Stromal cell of bone marrow (primary cell): ENCODE measurements at regions not wholly inside any gene's neighbourhood (a gene's known extent, or its start where the extent isn't known, plus 50 kb on each side); places are given as distances from the start of the nearest gene placed in this dataset.
"Not testable (repeated sequence)": the region's sequence is repeated elsewhere in the genome, so short reads cannot be mapped to it uniquely, and the experiment has no call there.

ENCODE experiments used
- DNase-seq: peaks from one replicate; pipeline ENCODE4 v3.0.0-alpha.2; 2012; ENCODE audit warnings: low read depth

- no peak for DNase-seq
Measured at GRCh38 chr5:68067976-68068603, 147.5 kb upstream of the PIK3R1 start.

- no peak for DNase-seq
Measured at GRCh38 chr5:68067291-68067690, 148.3 kb upstream of the PIK3R1 start.

GRCh38 chr5:68066277-68066955 is 149.1 kb upstream of the PIK3R1 start:
- no peak for DNase-seq

GRCh38 chr5:68065321-68065720 is 150.2 kb upstream of the PIK3R1 start:
- DNase-seq = not testable (repeated sequence)

- DNase-seq = no peak
Measured at GRCh38 chr5:68060382-68060781, 155.2 kb upstream of the PIK3R1 start.

GRCh38 chr5:68057191-68057590 is 158.4 kb upstream of the PIK3R1 start:
- no peak for DNase-seq

GRCh38 chr5:68055686-68056085 is 159.9 kb upstream of the PIK3R1 start:
- DNase-seq = no peak

GRCh38 chr5:68054638-68055037 is 160.9 kb upstream of the PIK3R1 start:
- no peak for DNase-seq

GRCh38 chr5:68053202-68053601 is 162.4 kb upstream of the PIK3R1 start:
- DNase-seq = no peak

- DNase-seq = no peak
Measured at GRCh38 chr5:68049053-68049713, 166.4 kb upstream of the PIK3R1 start.

- no peak for DNase-seq
Measured at GRCh38 chr5:68048516-68048915, 167.0 kb upstream of the PIK3R1 start.

GRCh38 chr5:68048054-68048453 is 167.5 kb upstream of the PIK3R1 start:
- not testable (repeated sequence) for DNase-seq

- DNase-seq = peak; percentile 74
Measured at GRCh38 chr5:68047035-68047434, 168.5 kb upstream of the PIK3R1 start.

GRCh38 chr5:68046445-68046844 is 169.1 kb upstream of the PIK3R1 start:
- peak; percentile 98 for DNase-seq

GRCh38 chr5:68041293-68041692 is 174.3 kb upstream of the PIK3R1 start:
- DNase-seq = no peak

- no peak for DNase-seq
Measured at GRCh38 chr5:68037546-68037945, 178.0 kb upstream of the PIK3R1 start.

- no peak for DNase-seq
Measured at GRCh38 chr5:68033961-68034571, 181.5 kb upstream of the PIK3R1 start.

GRCh38 chr5:68033029-68033428 is 182.5 kb upstream of the PIK3R1 start:
- DNase-seq = no peak

GRCh38 chr5:68032216-68032762 is 183.3 kb upstream of the PIK3R1 start:
- DNase-seq = no peak

- DNase-seq = no peak
Measured at GRCh38 chr5:68028131-68028727, 187.3 kb upstream of the PIK3R1 start.

GRCh38 chr5:68027519-68027918 is 188.0 kb upstream of the PIK3R1 start:
- DNase-seq = peak; percentile 66
